Brain microvascular endothelial cell (primary cell): ENCODE measurements at regions not wholly inside any gene's neighbourhood (a gene's known extent, or its start where the extent isn't known, plus 50 kb on each side); places are given as distances from the start of the nearest gene placed in this dataset.

Experiments used
- DNase-seq: peaks from one replicate; pipeline ENCODE4 v3.0.0-alpha.2; 2020
- H3K27ac ChIP-seq: fragments of 250-450 bp; sonication (Bioruptor Pico); 2 replicates; pipeline ENCODE4 v1.5.1; 2020; ENCODE audit warnings: mild to moderate bottlenecking, moderate library complexity
- H3K27me3 ChIP-seq: fragments of 250-450 bp; sonication (Bioruptor Pico); replicated peaks from 2 replicates; pipeline ENCODE4 v1.5.1; 2020; ENCODE audit warnings: mild to moderate bottlenecking
- H3K36me3 ChIP-seq: fragments of 250-450 bp; sonication (Bioruptor Pico); replicated peaks from 2 replicates; pipeline ENCODE4 v1.5.1; 2020; ENCODE audit warnings: mild to moderate bottlenecking
- H3K4me3 ChIP-seq: 2 replicates; pipeline ENCODE4 v1.5.1; 2011; ENCODE audit warnings: low read depth, mild to moderate bottlenecking, control low read depth, low read length, moderate library complexity
- in situ Hi-C: cut with HindIII; loops from 2 replicates; pipeline ENCODE4 v1.10.0; 2017; ENCODE audit warnings: low sequenced_read_pairs, low pct_ligation_motif_present
- TF ChIP-seq, protein P1 (sequence below): IDR thresholded peaks from 2 replicates; pipeline ENCODE4 v1.5.1; 2011; ENCODE audit warnings: low read depth, mild to moderate bottlenecking, moderate library complexity, low read length, control low read depth, inconsistent platforms; ENCODE audit errors: missing control alignments

DNA sequence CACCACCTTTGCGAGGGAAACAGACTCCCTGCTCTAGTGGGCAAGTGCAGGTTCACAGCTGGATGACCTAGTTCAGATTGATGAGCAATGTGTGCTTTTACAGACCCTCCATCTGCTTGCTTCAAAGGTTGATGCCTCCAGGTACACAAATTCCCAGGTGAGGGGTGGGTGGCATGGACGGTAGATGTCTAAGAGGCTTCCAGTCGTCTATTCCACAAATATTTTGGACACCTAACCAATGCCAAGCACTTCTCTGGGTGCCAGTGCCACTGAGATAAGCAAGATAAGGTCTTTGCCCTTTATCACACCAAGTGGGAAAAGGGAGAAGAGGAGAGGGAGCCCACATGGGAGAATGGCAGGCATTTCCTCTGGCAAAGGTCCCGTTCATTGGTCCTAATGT, 316.6 kb upstream of the CDH5 start:
- TF ChIP-seq, protein P1, sequence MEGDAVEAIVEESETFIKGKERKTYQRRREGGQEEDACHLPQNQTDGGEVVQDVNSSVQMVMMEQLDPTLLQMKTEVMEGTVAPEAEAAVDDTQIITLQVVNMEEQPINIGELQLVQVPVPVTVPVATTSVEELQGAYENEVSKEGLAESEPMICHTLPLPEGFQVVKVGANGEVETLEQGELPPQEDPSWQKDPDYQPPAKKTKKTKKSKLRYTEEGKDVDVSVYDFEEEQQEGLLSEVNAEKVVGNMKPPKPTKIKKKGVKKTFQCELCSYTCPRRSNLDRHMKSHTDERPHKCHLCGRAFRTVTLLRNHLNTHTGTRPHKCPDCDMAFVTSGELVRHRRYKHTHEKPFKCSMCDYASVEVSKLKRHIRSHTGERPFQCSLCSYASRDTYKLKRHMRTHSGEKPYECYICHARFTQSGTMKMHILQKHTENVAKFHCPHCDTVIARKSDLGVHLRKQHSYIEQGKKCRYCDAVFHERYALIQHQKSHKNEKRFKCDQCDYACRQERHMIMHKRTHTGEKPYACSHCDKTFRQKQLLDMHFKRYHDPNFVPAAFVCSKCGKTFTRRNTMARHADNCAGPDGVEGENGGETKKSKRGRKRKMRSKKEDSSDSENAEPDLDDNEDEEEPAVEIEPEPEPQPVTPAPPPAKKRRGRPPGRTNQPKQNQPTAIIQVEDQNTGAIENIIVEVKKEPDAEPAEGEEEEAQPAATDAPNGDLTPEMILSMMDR = no peak
- H3K36me3 ChIP-seq = no peaks in the 10 kb centered on the region
- DNase-seq = no peak
- in situ Hi-C loops = no loop called here
- no peak overlapping the region for H3K4me3 ChIP-seq
- H3K27ac ChIP-seq = no peak overlapping the region
- H3K27me3 ChIP-seq = no peaks in the 10 kb centered on the region

DNA sequence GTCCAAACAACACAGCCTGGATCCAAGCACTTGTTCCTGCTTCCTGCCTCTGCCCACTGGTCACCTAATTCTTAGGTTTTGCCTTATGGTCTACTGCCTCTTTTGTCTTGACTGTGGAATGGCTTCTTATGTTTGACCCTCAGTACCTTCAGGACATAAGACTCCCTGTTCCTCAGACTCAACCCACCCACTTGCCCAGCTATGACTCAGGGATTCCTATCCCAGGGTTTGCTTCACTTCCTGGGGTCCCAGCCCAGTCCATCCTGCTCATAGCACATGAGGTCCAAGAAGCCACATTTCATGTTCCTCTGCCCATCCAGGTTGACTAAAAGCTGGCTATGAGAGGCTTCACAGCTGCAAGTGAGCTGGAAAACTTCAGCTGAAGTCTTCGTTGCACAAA, 320.9 kb upstream of the CDH5 start:
- no peak for DNase-seq

DNA sequence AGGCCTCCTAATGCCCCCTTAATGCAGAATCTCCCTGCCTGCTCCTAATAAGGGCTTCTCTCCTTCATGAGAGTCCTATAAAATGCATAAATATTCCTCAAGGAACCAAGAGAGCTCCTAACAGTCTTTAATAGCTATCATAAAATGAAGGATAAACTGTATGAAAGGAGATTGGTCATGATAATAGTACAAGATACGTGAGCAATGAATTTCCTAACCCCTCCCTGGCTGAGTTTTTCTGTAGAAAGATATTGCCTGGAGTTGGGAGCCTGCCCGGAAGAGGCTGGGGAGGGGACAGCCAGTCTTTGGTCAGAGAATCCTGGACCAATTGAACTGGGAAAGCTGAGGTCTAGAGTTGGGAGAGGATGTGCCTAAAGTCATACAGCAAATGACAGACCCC, 321.9 kb upstream of the CDH5 start:
- Histone ChIP-seq H3K36me3 (no peaks in the 10 kb centered on the region), H3K27ac (no peak overlapping the region), H3K27me3 (no peaks in the 10 kb centered on the region), H3K4me3 (no peak overlapping the region)
- TF ChIP-seq, protein P1 = no peak
- no peak for DNase-seq
- in situ Hi-C loops = no loop called here

More for the DNA sequence above, 320.9 kb upstream of the CDH5 start:
- in situ Hi-C loops = no loop called here
- TF ChIP-seq, protein P1 = no peak
- no peaks in the 10 kb centered on the region for H3K27me3 ChIP-seq
- H3K27ac ChIP-seq = no peak overlapping the region
- no peak overlapping the region for H3K4me3 ChIP-seq
- H3K36me3 ChIP-seq = no peaks in the 10 kb centered on the region

DNA sequence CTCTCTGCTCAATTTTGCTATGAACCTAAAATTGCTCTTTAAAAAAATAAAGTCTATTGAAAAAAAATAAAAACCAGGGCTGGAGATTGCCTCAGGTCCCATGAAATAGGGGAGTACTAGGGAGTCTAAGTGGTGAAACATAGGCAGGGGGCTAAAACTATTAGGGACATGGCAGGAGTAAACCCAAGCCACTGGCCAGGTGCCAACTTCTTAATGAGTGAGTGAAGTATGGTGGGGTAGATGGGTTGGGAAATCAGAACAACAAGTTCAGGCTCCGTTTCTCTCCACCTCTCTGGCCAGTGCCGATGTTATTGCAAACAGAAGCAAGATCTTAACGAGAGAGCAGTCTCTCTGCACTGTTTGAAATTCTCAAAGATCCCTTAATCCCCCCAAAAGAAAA, 322.4 kb upstream of the CDH5 start:
- Histone ChIP-seq H3K27ac (no peak overlapping the region), H3K36me3 (no peaks in the 10 kb centered on the region), H3K27me3 (no peaks in the 10 kb centered on the region), H3K4me3 (no peak overlapping the region)
- no peak for DNase-seq
- in situ Hi-C loops = no loop called here
- TF ChIP-seq, protein P1 = no peak

DNA sequence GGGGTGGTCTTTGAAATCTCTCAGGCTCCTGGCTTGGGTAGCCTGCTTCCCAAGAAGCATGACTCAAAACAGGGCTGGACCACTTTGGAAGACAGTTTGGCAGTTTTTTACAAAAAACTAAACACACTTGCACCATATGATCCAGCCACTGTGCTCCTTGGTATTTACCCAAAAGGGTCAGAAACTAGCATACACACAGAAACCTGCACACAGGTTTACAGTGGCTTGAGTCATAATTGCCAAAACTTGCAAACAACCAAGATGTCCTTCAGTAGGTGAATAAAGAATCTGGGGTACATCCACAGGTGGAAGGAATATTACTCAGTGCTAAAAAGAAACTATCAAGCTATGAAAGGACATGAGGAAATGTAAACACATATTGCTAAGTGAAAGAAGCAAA, 323.2 kb upstream of the CDH5 start:
- in situ Hi-C loops = no loop called here
- no peak for DNase-seq
- Histone ChIP-seq H3K4me3 (no peak overlapping the region), H3K36me3 (no peaks in the 10 kb centered on the region), H3K27me3 (no peaks in the 10 kb centered on the region), H3K27ac (no peak overlapping the region)
- TF ChIP-seq, protein P1 = no peak

DNA sequence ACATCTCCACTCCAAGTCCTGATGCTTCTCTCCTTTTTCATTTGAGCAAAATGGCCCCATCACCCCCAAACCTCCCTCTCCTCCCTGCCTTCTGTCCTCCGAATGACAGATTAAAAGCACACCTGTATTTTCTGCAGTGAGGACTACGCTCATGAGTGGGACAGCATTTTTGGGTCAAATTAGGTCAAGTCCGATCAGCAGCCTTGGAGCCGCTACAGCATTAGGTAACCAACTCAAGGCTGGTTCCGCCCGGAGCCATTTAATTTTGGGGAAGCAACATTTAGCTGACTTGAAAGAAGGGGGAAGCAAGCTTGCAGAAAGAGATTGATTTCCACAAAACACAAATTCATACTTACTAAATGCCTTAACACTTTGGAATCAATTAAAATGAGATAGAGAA, 324.1 kb upstream of the CDH5 start:
- Histone ChIP-seq H3K4me3 (no peak overlapping the region), H3K27ac (no peak overlapping the region)
- in situ Hi-C loops = no loop called here

More for the DNA sequence above, 324.1 kb upstream of the CDH5 start:
- Histone ChIP-seq H3K36me3 (no peaks in the 10 kb centered on the region), H3K27me3 (no peaks in the 10 kb centered on the region)
- no peak for DNase-seq
- TF ChIP-seq, protein P1 = no peak
